ENCODE measurements at regions not wholly inside any gene's neighbourhood (a gene's known extent, or its start where the extent isn't known, plus 50 kb on each side); places are given as distances from the start of the nearest gene placed in this dataset.

- no peak for TF ChIP-seq CTCF (IDR thresholded peaks at IDR 0.05; ENCODE audit: insufficient read depth, low read depth, low read length, missing control alignments)
- no peak for DNase-seq (ENCODE audit: low read depth)
- no peak overlapping the region for H3K4me3 ChIP-seq (ENCODE audit: low read length)
These were observed 134.3 kb upstream of the C1orf174 start for GRCh38 chr1:4034318-4034887.

- TF ChIP-seq CTCF (IDR thresholded peaks at IDR 0.05; ENCODE audit: insufficient read depth, low read depth, low read length, missing control alignments) = no peak
These were observed 144.9 kb upstream of the C1orf174 start for GRCh38 chr1:4044967-4045366.

GRCh38 chr1:4045397-4046010 is 145.4 kb upstream of the C1orf174 start:
- TF ChIP-seq CTCF (IDR thresholded peaks at IDR 0.05; ENCODE audit: insufficient read depth, low read depth, low read length, missing control alignments) = no peak
- H3K4me3 ChIP-seq (ENCODE audit: low read length) = no peak overlapping the region
- no peak for DNase-seq (ENCODE audit: low read depth)

More at GRCh38 chr1:4044967-4045366, 144.9 kb upstream of the C1orf174 start:
- H3K4me3 ChIP-seq (ENCODE audit: low read length) = no peak overlapping the region
- no peak for DNase-seq (ENCODE audit: low read depth)

GRCh38 chr1:4046836-4047461 is 146.9 kb upstream of the C1orf174 start:
- TF ChIP-seq CTCF (IDR thresholded peaks at IDR 0.05; ENCODE audit: insufficient read depth, low read depth, low read length, missing control alignments) = no peak
- no peak for DNase-seq (ENCODE audit: low read depth)
- no peak overlapping the region for H3K4me3 ChIP-seq (ENCODE audit: low read length)

GRCh38 chr1:4047666-4048065 is 147.6 kb upstream of the C1orf174 start:
- no peak for DNase-seq (ENCODE audit: low read depth)
- H3K4me3 ChIP-seq (ENCODE audit: low read length) = no peak overlapping the region
- no peak for TF ChIP-seq CTCF (IDR thresholded peaks at IDR 0.05; ENCODE audit: insufficient read depth, low read depth, low read length, missing control alignments)

- no peak for TF ChIP-seq CTCF (IDR thresholded peaks at IDR 0.05; ENCODE audit: insufficient read depth, low read depth, low read length, missing control alignments)
- no peak overlapping the region for H3K4me3 ChIP-seq (ENCODE audit: low read length)
- no peak for DNase-seq (ENCODE audit: low read depth)
These were observed 148.0 kb upstream of the C1orf174 start for GRCh38 chr1:4048076-4048475.

Data from epithelial cell of esophagus (primary cell).